Tibial nerve (tissue), 4 donors: ENCODE measurements at regions not wholly inside any gene's neighbourhood (a gene's known extent, or its start where the extent isn't known, plus 50 kb on each side); places are given as distances from the start of the nearest gene placed in this dataset.

Experiments
- DNase-seq, 2 donors: peaks; one replicate each; pipeline ENCODE4 v3.0.0-alpha.2; 2019; ENCODE audit warnings: low spot score in 2 of 2
- H3K27ac ChIP-seq, 4 donors: fragments of 200-600 bp; sonication (generic) in 3 of 4; one replicate each; pipeline ENCODE4 v1.5.1; 2017 to 2019; ENCODE audit warnings: mild to moderate bottlenecking in 1 of 4
- H3K27me3 ChIP-seq, 2 donors: fragments of 200-600 bp; sonication (generic) in 1 of 2; one replicate each; pipeline versions ENCODE4 v1.5.1 to v1.6.0; 2017 to 2019
- H3K36me3 ChIP-seq, 3 donors: fragments of 200-600 bp; sonication (generic); one replicate each; pipeline ENCODE4 v1.5.1; 2018 to 2019
- H3K4me1 ChIP-seq, 4 donors: fragments of 200-600 bp; sonication (generic) in 3 of 4; one replicate each; pipeline ENCODE4 v1.5.1; 2017 to 2019
- H3K4me3 ChIP-seq, 4 donors: fragments of 200-600 bp; sonication (generic) in 3 of 4; one replicate each; pipeline ENCODE4 v1.5.1; 2017 to 2019; ENCODE audit warnings: mild to moderate bottlenecking in 1 of 4, moderate library complexity in 1 of 4
- H3K9me3 ChIP-seq, 4 donors: fragments of 200-600 bp; sonication (generic) in 3 of 4; one replicate each; pipeline ENCODE4 v1.5.1; 2017 to 2019
- EP300 ChIP-seq, 2 donors: sonication (generic); formaldehyde crosslinking; IDR thresholded peaks; one replicate each; pipeline ENCODE4 v1.6.1; 2017; ENCODE audit warnings: antibody characterized with exemption in 2 of 2, mild to moderate bottlenecking in 1 of 2
- POLR2A ChIP-seq, 2 donors: fragments of 450-650 bp; IDR thresholded peaks; one replicate each; pipeline ENCODE4 v1.6.1; 2017; ENCODE audit warnings: antibody characterized with exemption in 2 of 2, mild to moderate bottlenecking in 2 of 2, moderate library complexity in 2 of 2
- WGBS, 2 donors: methylation state at CpG; one replicate each; pipeline ENCODE4 v1.1.5; 2018; 5-methylcytosine and 5-hydroxymethylcytosine counted together
- TF ChIP-seq, protein P1 (sequence below), 5 experiments: fragments of 200-600 bp in 3 of 5; fragments of 450-650 bp in 2 of 5; sonication (generic) in 3 of 5; IDR thresholded peaks; one replicate each; pipeline ENCODE4 v1.5.1; 2016 to 2019; ENCODE audit warnings: antibody characterized with exemption in 5 of 5, mild to moderate bottlenecking in 3 of 5, moderate library complexity in 2 of 5

DNA sequence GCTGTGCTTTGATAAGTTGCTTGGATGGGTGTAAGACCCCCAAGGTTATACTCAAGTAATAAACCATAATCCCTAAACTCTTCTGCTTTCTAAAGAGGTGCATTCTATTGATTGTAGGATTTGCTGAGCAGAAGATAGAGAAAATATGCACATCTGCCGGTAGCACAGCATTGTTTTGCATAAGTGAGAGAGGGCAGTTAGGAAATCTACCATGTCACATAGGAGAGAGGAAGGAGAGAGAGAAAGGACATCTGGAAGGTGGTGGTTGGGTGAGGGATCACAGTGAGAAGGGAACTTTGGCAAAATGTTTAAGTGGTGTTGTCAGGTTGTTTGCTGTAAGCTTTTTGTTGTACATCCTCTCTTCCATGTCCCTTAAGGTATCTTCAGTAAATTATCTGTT lies 73.6 kb upstream of the BDNF start:
- DNase-seq: no peak
- no peaks in the 10 kb centered on the region for H3K36me3 ChIP-seq
- TF ChIP-seq POLR2A (IDR thresholded peaks at IDR 0.05): no peak
- TF ChIP-seq, protein P1, sequence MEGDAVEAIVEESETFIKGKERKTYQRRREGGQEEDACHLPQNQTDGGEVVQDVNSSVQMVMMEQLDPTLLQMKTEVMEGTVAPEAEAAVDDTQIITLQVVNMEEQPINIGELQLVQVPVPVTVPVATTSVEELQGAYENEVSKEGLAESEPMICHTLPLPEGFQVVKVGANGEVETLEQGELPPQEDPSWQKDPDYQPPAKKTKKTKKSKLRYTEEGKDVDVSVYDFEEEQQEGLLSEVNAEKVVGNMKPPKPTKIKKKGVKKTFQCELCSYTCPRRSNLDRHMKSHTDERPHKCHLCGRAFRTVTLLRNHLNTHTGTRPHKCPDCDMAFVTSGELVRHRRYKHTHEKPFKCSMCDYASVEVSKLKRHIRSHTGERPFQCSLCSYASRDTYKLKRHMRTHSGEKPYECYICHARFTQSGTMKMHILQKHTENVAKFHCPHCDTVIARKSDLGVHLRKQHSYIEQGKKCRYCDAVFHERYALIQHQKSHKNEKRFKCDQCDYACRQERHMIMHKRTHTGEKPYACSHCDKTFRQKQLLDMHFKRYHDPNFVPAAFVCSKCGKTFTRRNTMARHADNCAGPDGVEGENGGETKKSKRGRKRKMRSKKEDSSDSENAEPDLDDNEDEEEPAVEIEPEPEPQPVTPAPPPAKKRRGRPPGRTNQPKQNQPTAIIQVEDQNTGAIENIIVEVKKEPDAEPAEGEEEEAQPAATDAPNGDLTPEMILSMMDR (IDR thresholded peaks at IDR 0.05): no peak
- no peak for TF ChIP-seq EP300 (IDR thresholded peaks at IDR 0.05)
- H3K9me3 ChIP-seq: no peaks in the 10 kb centered on the region
- WGBS, 2 donors: 64 to 71% methylated on average over 1 of the region's 1 CpG
- no peak overlapping the region for H3K4me3 ChIP-seq
- no peaks in the 10 kb centered on the region for H3K27me3 ChIP-seq
- no peak overlapping the region for H3K27ac ChIP-seq
- no peaks in the 10 kb centered on the region for H3K4me1 ChIP-seq

GRCh38 chr11:27771516-27771915 lies 71.3 kb upstream of the BDNF start:
- no peak overlapping the region for H3K27ac ChIP-seq
- no peak for DNase-seq
- TF ChIP-seq POLR2A (IDR thresholded peaks at IDR 0.05) (no peak), EP300 (IDR thresholded peaks at IDR 0.05) (no peak)
- TF ChIP-seq, protein P1 (IDR thresholded peaks at IDR 0.05): no peak
- no peaks in the 10 kb centered on the region for H3K4me1 ChIP-seq
- H3K27me3 ChIP-seq: no peaks in the 10 kb centered on the region
- no peaks in the 10 kb centered on the region for H3K9me3 ChIP-seq
- no peak overlapping the region for H3K4me3 ChIP-seq
- no peaks in the 10 kb centered on the region for H3K36me3 ChIP-seq

GRCh38 chr11:27770576-27770975 lies 70.3 kb upstream of the BDNF start:
- Histone ChIP-seq H3K4me1 (no peaks in the 10 kb centered on the region), H3K9me3 (no peaks in the 10 kb centered on the region), H3K27ac (no peak overlapping the region), H3K27me3 (no peaks in the 10 kb centered on the region), H3K36me3 (no peaks in the 10 kb centered on the region), H3K4me3 (no peak overlapping the region)
- TF ChIP-seq EP300 (IDR thresholded peaks at IDR 0.05) (no peak), POLR2A (IDR thresholded peaks at IDR 0.05) (no peak)
- TF ChIP-seq, protein P1 (IDR thresholded peaks at IDR 0.05): no peak
- WGBS, 2 donors: 76 to 88% methylated on average over 4 of the region's 4 CpGs
- DNase-seq: no peak

- Histone ChIP-seq H3K4me3 (no peak overlapping the region), H3K9me3 (no peaks in the 10 kb centered on the region)
- TF ChIP-seq POLR2A (IDR thresholded peaks at IDR 0.05): no peak
- TF ChIP-seq, protein P1 (IDR thresholded peaks at IDR 0.05): no peak
- TF ChIP-seq EP300 (IDR thresholded peaks at IDR 0.05): no peak
Observed at GRCh38 chr11:27763736-27764135, 63.5 kb upstream of the BDNF start.

GRCh38 chr11:27761356-27761755 lies 61.1 kb upstream of the BDNF start:
- no peak for DNase-seq
- 85 to 89% methylated on average over 6 of the region's 6 CpGs for WGBS, 2 donors
- Histone ChIP-seq H3K27ac (no peak overlapping the region), H3K9me3 (no peaks in the 10 kb centered on the region), H3K36me3 (no peaks in the 10 kb centered on the region), H3K4me3 (no peak overlapping the region), H3K27me3 (no peaks in the 10 kb centered on the region), H3K4me1 (no peaks in the 10 kb centered on the region)
- TF ChIP-seq POLR2A (IDR thresholded peaks at IDR 0.05) (no peak), EP300 (IDR thresholded peaks at IDR 0.05) (no peak)
- TF ChIP-seq, protein P1 (IDR thresholded peaks at IDR 0.05): no peak

More at GRCh38 chr11:27763736-27764135, 63.5 kb upstream of the BDNF start:
- H3K27ac ChIP-seq: no peak overlapping the region
- no peaks in the 10 kb centered on the region for H3K36me3 ChIP-seq
- no peaks in the 10 kb centered on the region for H3K4me1 ChIP-seq
- DNase-seq: no peak
- H3K27me3 ChIP-seq: no peaks in the 10 kb centered on the region
